WERI-Rb-1 (cell line): ENCODE measurements at regions not wholly inside any gene's neighbourhood (a gene's known extent, or its start where the extent isn't known, plus 50 kb on each side); places are given as distances from the start of the nearest gene placed in this dataset.

Experiments
- DNase-seq: peaks from one replicate; pipeline ENCODE4 v3.0.0-alpha.2; 2020
- H3K27ac ChIP-seq: fragments of 250-450 bp; sonication (Bioruptor Pico); 2 replicates; pipeline ENCODE4 v1.5.1; 2020; ENCODE audit warnings: mild to moderate bottlenecking, moderate library complexity
- H3K27me3 ChIP-seq: fragments of 250-450 bp; sonication (Bioruptor Pico); 2 replicates; pipeline ENCODE4 v1.5.1; 2021; ENCODE audit warnings: mild to moderate bottlenecking, low read depth, moderate library complexity; ENCODE audit not compliant: insufficient read depth, severe bottlenecking
- H3K36me3 ChIP-seq: fragments of 250-450 bp; sonication (Bioruptor Pico); 2 replicates; pipeline ENCODE4 v1.5.1; 2020; ENCODE audit warnings: mild to moderate bottlenecking, moderate library complexity
- H3K4me3 ChIP-seq: 2 replicates; pipeline ENCODE4 v1.5.1; 2011; ENCODE audit warnings: low read depth, mild to moderate bottlenecking, control low read depth, low read length
- H3K9me3 ChIP-seq: fragments of 250-450 bp; sonication (Bioruptor Pico); 2 replicates; pipeline ENCODE4 v1.5.1; 2021; ENCODE audit warnings: mild to moderate bottlenecking, moderate library complexity; ENCODE audit not compliant: severe bottlenecking
- TF ChIP-seq, protein P1 (sequence below): IDR thresholded peaks from 2 replicates; pipeline ENCODE4 v1.5.1; 2011; ENCODE audit warnings: low read depth, mild to moderate bottlenecking, control low read depth, inconsistent platforms, low read length

DNA sequence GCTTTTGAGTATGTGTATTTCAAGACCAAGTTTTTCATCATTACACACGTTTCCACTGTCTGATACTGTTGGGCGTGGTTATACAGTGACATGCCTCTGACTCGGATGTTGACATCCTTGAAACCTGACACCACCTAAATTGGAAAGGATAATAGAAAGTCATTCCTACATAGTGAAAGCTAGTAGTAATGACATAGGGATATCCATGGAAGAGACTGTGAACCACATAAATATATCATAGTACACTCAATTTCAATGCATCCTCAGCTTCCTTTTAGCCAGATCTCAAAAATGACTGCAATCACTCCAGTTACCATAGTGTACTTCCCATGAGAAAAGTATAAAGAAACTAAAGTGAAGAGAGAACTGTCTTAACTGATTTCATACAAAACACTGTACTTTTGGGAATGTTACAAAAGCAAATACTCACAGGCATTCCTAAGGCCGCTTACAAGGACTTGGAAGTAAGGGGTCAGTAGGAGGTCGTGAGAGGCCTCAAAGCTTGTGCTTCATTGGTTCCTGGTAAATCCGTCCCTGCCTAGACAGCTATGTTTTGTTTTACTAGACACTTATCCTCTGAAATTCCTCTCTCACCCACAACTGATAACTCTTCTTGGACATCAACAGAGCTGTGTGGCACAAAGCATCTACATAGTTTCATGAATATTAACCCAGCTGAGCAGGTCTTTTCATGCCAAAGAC is 71.8 kb upstream of the VWDE start:
- Histone ChIP-seq H3K27ac (no peak overlapping the region), H3K36me3 (no peaks in the 10 kb centered on the region), H3K4me3 (no peak overlapping the region), H3K9me3 (no peaks in the 10 kb centered on the region), H3K27me3 (no peaks in the 10 kb centered on the region)
- no peak for DNase-seq
- TF ChIP-seq, protein P1, sequence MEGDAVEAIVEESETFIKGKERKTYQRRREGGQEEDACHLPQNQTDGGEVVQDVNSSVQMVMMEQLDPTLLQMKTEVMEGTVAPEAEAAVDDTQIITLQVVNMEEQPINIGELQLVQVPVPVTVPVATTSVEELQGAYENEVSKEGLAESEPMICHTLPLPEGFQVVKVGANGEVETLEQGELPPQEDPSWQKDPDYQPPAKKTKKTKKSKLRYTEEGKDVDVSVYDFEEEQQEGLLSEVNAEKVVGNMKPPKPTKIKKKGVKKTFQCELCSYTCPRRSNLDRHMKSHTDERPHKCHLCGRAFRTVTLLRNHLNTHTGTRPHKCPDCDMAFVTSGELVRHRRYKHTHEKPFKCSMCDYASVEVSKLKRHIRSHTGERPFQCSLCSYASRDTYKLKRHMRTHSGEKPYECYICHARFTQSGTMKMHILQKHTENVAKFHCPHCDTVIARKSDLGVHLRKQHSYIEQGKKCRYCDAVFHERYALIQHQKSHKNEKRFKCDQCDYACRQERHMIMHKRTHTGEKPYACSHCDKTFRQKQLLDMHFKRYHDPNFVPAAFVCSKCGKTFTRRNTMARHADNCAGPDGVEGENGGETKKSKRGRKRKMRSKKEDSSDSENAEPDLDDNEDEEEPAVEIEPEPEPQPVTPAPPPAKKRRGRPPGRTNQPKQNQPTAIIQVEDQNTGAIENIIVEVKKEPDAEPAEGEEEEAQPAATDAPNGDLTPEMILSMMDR, result no peak

DNA sequence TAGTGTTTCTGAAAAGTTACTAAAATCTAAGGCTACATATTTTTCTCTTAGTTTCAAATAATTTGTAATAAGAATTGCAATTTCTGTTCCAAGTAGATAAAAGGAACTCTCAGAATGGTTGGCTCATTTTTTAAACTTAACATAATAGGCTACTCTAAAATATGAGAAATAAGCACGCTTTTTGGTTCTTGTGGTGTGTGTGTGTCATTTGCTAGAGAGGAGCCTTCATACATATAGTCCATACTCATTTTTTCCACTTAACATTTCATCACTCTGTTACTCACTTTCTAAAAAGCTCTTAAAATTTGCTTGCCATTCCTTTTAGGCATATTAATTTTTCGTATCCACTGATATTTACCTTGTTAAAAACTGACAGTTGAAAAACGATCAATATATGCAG is 74.0 kb upstream of the VWDE start:
- Histone ChIP-seq H3K4me3 (no peak overlapping the region), H3K27ac (no peak overlapping the region), H3K9me3 (no peaks in the 10 kb centered on the region), H3K27me3 (no peaks in the 10 kb centered on the region), H3K36me3 (no peaks in the 10 kb centered on the region)
- TF ChIP-seq, protein P1, result no peak
- DNase-seq, result no peak

DNA sequence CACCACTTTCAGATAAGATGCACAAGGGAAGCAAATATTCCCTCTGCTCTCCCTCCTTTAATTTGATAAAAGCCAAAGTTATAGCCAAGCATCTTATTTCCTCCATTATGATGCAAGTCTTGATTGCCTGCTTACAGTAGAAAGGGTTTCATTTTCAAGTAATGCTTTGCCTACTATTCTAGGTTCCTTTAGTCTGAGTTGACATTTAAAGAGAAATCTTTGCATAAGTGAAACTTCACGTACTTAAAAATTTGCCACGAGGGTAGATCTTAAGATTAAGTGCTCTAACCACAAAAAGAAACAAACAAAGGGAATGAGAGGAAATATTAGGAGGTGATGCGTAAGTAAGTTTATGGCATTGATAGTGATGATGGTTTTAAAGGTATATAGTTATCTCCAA is 78.1 kb upstream of the VWDE start:
- TF ChIP-seq, protein P1, result no peak
- Histone ChIP-seq H3K9me3 (no peaks in the 10 kb centered on the region), H3K27me3 (no peaks in the 10 kb centered on the region), H3K36me3 (no peaks in the 10 kb centered on the region), H3K27ac (no peak overlapping the region), H3K4me3 (no peak overlapping the region)
- DNase-seq, result no peak

DNA sequence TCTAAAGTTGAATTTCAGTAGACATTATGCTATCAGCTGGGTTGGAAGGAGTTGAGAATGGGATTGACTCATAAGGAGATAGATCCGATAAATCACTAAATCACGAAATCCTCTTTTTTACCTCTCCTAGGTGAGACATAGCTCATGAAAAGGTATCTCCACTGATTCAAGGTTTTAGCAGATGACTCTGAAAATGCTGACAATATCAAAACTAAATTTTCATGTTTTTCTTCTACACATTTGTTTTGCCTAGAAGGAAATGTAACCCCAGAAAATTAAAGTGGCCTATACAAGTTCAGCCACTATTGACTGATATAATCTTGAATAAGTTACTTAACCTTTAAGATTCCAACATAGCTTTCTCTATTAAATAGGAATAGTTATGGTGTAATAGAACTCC is 82.2 kb upstream of the VWDE start:
- Histone ChIP-seq H3K27ac (no peak overlapping the region), H3K9me3 (no peaks in the 10 kb centered on the region), H3K4me3 (no peak overlapping the region), H3K36me3 (no peaks in the 10 kb centered on the region), H3K27me3 (no peaks in the 10 kb centered on the region)
- TF ChIP-seq, protein P1, result no peak
- DNase-seq, result no peak

DNA sequence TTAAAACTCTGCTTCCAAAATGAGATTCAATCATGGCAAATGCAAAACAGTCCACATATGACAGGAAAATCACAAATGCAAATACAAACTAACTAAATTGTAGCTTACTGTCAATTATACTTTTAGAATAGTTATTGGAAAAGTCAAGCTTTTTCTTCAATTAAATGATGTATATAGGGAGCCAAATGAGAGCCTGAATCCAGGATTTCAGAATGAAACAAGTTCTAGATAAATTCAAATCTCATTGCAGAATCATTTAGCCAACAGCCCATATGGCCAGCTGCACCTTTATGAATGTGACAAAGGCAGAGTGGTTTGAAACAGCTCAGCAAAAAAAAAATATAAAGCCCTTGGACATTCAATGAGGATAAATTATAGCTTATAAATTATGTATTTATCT is 82.2 kb upstream of the SCIN start:
- Histone ChIP-seq H3K4me3 (no peak overlapping the region), H3K27me3 (no peaks in the 10 kb centered on the region), H3K9me3 (no peaks in the 10 kb centered on the region), H3K27ac (no peak overlapping the region), H3K36me3 (no peaks in the 10 kb centered on the region)
- no peak for DNase-seq
- TF ChIP-seq, protein P1, result no peak

DNA sequence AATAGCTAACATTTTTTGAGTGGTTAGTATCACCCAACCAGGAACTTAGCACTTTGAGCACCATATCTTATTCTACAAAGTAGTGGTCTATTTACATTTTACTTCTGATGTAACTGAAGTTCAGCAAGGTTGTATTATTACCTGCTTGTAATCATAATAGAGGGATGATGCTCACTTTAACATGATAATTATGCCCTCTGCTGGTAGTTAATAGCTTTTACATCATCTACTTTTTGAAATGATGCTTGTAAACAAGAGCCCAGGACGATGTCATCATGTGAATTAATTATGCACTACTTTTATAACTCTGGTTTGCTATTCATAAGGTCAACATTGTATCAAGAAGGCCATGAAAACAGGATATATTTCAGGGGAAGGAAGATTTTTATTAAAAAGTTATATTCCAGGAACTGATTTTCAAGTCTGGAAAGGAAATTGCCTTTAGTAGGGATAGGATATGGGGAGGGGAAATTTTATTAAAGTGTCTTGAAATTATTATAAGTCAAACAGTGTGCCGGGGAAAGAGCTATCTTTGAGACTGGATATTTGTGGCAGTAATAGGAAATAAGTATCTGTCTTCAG is 80.3 kb upstream of the SCIN start:
- Histone ChIP-seq H3K27ac (no peak overlapping the region), H3K9me3 (no peaks in the 10 kb centered on the region), H3K27me3 (no peaks in the 10 kb centered on the region), H3K36me3 (no peaks in the 10 kb centered on the region), H3K4me3 (no peak overlapping the region)
- no peak for DNase-seq
- TF ChIP-seq, protein P1, result no peak
